Loucy (cell line): ENCODE measurements at regions not wholly inside any gene's neighbourhood (a gene's known extent, or its start where the extent isn't known, plus 50 kb on each side); places are given as distances from the start of the nearest gene placed in this dataset.

Experiments
- CTCF ChIP-seq: fragments of 200-600 bp; sonication (generic); conservative IDR thresholded peaks from 2 replicates; pipeline ENCODE4 v1.5.1; 2014; ENCODE audit warnings: mild to moderate bottlenecking, antibody characterized with exemption, low read length
- EZH2phosphoT487 ChIP-seq: fragments of 200-600 bp; IDR thresholded peaks from 2 replicates; pipeline ENCODE4 v1.6.1; 2018; ENCODE audit warnings: antibody characterized with exemption, mild to moderate bottlenecking, moderate library complexity, borderline replicate concordance

GRCh38 chr12:127277882-127278281 is 989.1 kb upstream of the TMEM132C start:
- TF ChIP-seq CTCF, result no peak
- TF ChIP-seq EZH2phosphoT487, result no peak
